NOMO-1 treated with dmso at 0.1 percent for 144 hours (cell line): ENCODE measurements at regions not wholly inside any gene's neighbourhood (a gene's known extent, or its start where the extent isn't known, plus 50 kb on each side); places are given as distances from the start of the nearest gene placed in this dataset.

ENCODE experiments used
- DNase-seq: peaks from one replicate; lab custom pipeline; 2025; ENCODE audit not compliant: unreplicated experiment; lab: John Stamatoyannopoulos, UW

- DNase-seq, result no peak
These were observed 462.0 kb downstream of the CDH11 start for GRCh38 chr16:64659866-64660265.

GRCh38 chr16:64657316-64658011, 464.4 kb downstream of the CDH11 start:
- DNase-seq, result no peak

- no peak for DNase-seq
These were observed 465.4 kb downstream of the CDH11 start for GRCh38 chr16:64656471-64656870.

GRCh38 chr16:64654178-64654577, 467.7 kb downstream of the CDH11 start:
- DNase-seq, result no peak

- no peak for DNase-seq
These were observed 473.6 kb downstream of the CDH11 start for GRCh38 chr16:64648282-64648681.

GRCh38 chr16:64641343-64641742, 480.5 kb downstream of the CDH11 start:
- DNase-seq, result no peak

GRCh38 chr16:64638766-64639165, 483.1 kb downstream of the CDH11 start:
- DNase-seq, result no peak

GRCh38 chr16:64629622-64630021, 492.2 kb downstream of the CDH11 start:
- no peak for DNase-seq

GRCh38 chr16:64627781-64628180, 494.1 kb downstream of the CDH11 start:
- DNase-seq, result no peak

GRCh38 chr16:64627288-64627687, 494.6 kb downstream of the CDH11 start:
- no peak for DNase-seq

GRCh38 chr16:64626776-64627175, 495.1 kb downstream of the CDH11 start:
- no peak for DNase-seq

- no peak for DNase-seq
These were observed 500.2 kb downstream of the CDH11 start for GRCh38 chr16:64621616-64622015.

GRCh38 chr16:64617836-64618476, 503.9 kb downstream of the CDH11 start:
- DNase-seq, result no peak

- no peak for DNase-seq
These were observed 506.1 kb downstream of the CDH11 start for GRCh38 chr16:64615630-64616280.

- no peak for DNase-seq
These were observed 525.7 kb downstream of the CDH11 start for GRCh38 chr16:64596196-64596595.

GRCh38 chr16:64590513-64590912, 531.4 kb downstream of the CDH11 start:
- DNase-seq, result no peak

GRCh38 chr16:64589836-64590235, 532.0 kb downstream of the CDH11 start:
- DNase-seq, result no peak

GRCh38 chr16:64586781-64587180, 535.1 kb downstream of the CDH11 start:
- no peak for DNase-seq

- no peak for DNase-seq
These were observed 536.5 kb downstream of the CDH11 start for GRCh38 chr16:64585367-64585766.

- DNase-seq, result no peak
These were observed 541.3 kb downstream of the CDH11 start for GRCh38 chr16:64580558-64580957.

- DNase-seq, result no peak
These were observed 542.2 kb downstream of the CDH11 start for GRCh38 chr16:64579712-64580111.

GRCh38 chr16:64545768-64546167, 576.1 kb downstream of the CDH11 start:
- DNase-seq, result no peak
